Psoas muscle (tissue), 7 donors: ENCODE measurements at regions not wholly inside any gene's neighbourhood (a gene's known extent, or its start where the extent isn't known, plus 50 kb on each side); places are given as distances from the start of the nearest gene placed in this dataset.

Source experiments
- ATAC-seq, 4 donors: fragments of 200-7000 bp; cut with Tn5 transposase; one replicate each; pipeline ENCODE4 v1.9.1; 2020; ENCODE audit warnings: moderate library complexity in 3 of 4, mild to moderate bottlenecking in 2 of 4
- DNase-seq, 2 donors: peaks; one replicate each; pipeline ENCODE4 v3.0.0-alpha.2; 2020
- H3K27ac ChIP-seq: fragments of 200-600 bp; one replicate; pipeline ENCODE4 v1.8.0; 2022
- H3K27me3 ChIP-seq, 3 donors: fragments of 200-600 bp in 1 of 3; one replicate each; pipeline versions ENCODE4 v1.6.1 to v1.8.0; 2013 to 2022; ENCODE audit warnings: low read length in 2 of 3, mild to moderate bottlenecking in 2 of 3, moderate library complexity in 1 of 3; ENCODE audit not compliant: insufficient read depth in 3 of 3
- H3K36me3 ChIP-seq, 2 donors: fragments of 200-600 bp in 1 of 2; one replicate each; pipeline versions ENCODE4 v1.6.1 to v1.8.0; 2013 to 2022; ENCODE audit warnings: low read depth in 1 of 2, mild to moderate bottlenecking in 1 of 2, moderate library complexity in 1 of 2; ENCODE audit not compliant: insufficient read depth in 1 of 2
- H3K4me1 ChIP-seq: fragments of 200-600 bp; one replicate; pipeline ENCODE4 v1.8.0; 2022
- H3K4me3 ChIP-seq: fragments of 200-600 bp; one replicate; pipeline ENCODE4 v1.8.0; 2022; ENCODE audit warnings: mild to moderate bottlenecking
- H3K9me3 ChIP-seq: fragments of 200-600 bp; one replicate; pipeline ENCODE4 v1.8.0; 2022
- CTCF ChIP-seq: fragments of 200-600 bp; IDR thresholded peaks from one replicate; pipeline ENCODE4 v1.8.0; 2022; ENCODE audit warnings: antibody characterized with exemption
- WGBS, 3 donors: extraction: QIAGEN DNeasy Blood & Tissue Kit; methylation state at CpG; one replicate each; pipeline versions ENCODE4 v1.1.6 to v1.1.7; 2013; 5-methylcytosine and 5-hydroxymethylcytosine counted together
- intact Hi-C, 2 donors: fragments of 100-400 bp; cut with DNase I; formaldehyde crosslinking; loops; one replicate each; pipeline versions ENCODE4 v1.11.0 to v1.14.2; 2022
- donor health status: healthy with polysubstance abuse.
- donor health status: DM: no; HTN: no; CAD: no; lungs with moderate emphysema.
- donor health status: Bipolar disorder and iron deficiency.
- donor health status: healthy.
- donor health status: DM: yes; HTN: yes; CAD: no.
- donor health status: DM: no; HTN: no; CAD: no.
- donor health status: DM: yes; HTN: yes; CAD: no.

DNA sequence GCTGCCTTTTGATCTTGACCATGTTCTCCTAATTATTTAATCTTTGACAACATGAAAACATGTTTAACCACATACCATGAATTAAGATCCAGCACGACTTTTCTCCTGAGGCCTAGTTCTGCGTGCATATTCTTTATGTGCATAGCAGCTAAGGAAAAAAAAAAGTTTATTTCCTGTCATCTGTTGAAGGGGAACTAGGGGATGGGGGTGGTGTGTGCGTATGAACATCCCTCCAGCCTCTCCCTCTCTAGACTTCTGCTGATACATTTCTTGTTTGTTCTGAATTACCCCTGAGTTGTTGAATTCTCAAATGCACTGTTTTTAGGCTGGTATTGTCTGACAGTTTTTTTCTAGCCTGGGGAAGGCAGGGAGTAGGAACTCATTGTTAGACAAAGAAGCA lies 543.3 kb downstream of the FGF9 start:
- TF ChIP-seq CTCF: no peak
- WGBS, 3 donors: 64 to 69% (median 64%) methylated on average over 3 of the region's 3 CpGs
- Histone ChIP-seq H3K27me3 (no peaks in the 10 kb centered on the region), H3K9me3 (no peaks in the 10 kb centered on the region), H3K36me3 (no peaks in the 10 kb centered on the region), H3K4me3 (no peak overlapping the region), H3K27ac (no peak overlapping the region), H3K4me1 (no peaks in the 10 kb centered on the region)
- intact Hi-C loops: no loop called here
- no peak for ATAC-seq
- no peak for DNase-seq

GRCh38 chr13:22218797-22219196 lies 547.9 kb downstream of the FGF9 start:
- Histone ChIP-seq H3K27me3 (no peaks in the 10 kb centered on the region), H3K4me1 (no peaks in the 10 kb centered on the region), H3K9me3 (no peaks in the 10 kb centered on the region), H3K27ac (no peak overlapping the region), H3K4me3 (no peak overlapping the region), H3K36me3 (no peaks in the 10 kb centered on the region)
- 3 to 11% (median 6%) methylated on average over 4 of the region's 4 CpGs for WGBS, 3 donors
- intact Hi-C loops: no loop called here
- peak in 3 of 4 donors; percentile 46 to 80 (median 78) for ATAC-seq
- no peak for DNase-seq
- TF ChIP-seq CTCF: no peak

DNA sequence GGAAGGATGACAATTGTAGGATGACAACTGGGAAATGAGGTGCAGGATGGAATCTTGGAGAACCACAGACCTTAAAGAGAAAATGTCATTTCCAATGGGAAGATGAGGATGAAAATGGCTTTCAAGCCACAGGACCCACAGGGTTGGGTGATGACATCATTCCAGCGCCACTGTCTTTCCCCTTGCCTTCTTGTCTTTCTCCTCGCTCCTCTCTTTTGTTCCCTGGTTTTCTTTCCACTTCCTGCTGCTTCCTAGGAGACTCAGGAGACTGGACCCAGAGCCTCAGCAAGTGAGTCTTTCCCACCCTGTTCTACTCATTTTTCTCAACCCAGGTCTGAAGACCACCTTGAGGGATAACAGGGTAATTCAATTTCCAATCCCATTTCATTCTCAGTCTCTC lies 548.8 kb downstream of the FGF9 start:
- Histone ChIP-seq H3K4me1 (no peaks in the 10 kb centered on the region), H3K4me3 (no peak overlapping the region), H3K27me3 (no peaks in the 10 kb centered on the region), H3K9me3 (no peaks in the 10 kb centered on the region), H3K27ac (no peak overlapping the region), H3K36me3 (no peaks in the 10 kb centered on the region)
- whole genome bisulfite sequencing, 3 donors: 92 to 94% (median 94%) methylated on average over 2 of the region's 2 CpGs
- no peak for DNase-seq
- ATAC-seq: no peak
- intact Hi-C loops: no loop called here
- no peak for TF ChIP-seq CTCF

DNA sequence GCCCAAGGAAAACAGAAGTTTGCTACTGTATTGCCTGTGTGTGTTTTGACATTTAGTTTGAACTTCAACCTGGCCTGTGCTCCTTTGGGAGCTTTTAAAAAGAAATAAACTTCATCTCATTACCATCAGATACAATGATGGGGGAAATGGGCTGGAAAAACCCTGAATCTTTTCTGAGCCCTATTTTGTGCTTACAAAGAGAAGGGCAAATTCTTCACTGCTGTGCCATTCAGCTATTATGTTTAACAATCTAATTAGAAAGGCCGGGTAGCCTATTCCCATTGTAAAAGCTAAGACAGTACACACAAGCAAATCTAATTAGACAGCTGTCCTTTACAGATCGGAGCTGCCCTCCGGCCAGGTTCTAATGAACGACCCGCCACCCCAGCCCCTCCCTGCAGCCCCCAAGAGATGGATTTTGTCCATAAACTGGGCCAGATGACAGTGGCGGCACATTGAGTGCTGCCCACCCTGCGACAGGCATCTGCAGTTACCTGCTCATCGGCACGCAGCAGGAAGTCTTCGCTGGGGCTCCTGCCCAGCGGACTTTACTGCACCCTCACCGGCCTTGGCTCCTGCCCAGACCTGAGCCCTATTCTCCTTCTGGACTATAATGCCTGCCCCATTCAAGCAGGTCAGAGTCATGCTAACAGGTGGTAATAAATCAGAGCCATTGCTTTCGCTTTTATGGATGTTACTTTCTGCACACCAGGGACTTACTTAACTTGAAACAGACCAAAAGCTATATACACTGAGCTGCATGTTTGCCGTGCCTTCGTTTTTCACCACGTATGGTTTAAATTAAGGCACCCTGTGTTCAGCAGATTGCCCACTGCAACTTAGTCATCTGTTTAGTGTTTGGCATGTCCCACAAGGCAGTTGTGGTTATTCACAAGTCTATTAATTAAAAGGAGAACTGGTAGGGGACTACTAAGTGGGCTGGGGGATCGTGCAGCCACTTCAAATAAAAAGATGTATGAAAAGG lies 549.6 kb downstream of the FGF9 start:
- intact Hi-C loops: no loop called here
- Histone ChIP-seq H3K27ac (no peak overlapping the region), H3K27me3 (no peaks in the 10 kb centered on the region), H3K36me3 (no peaks in the 10 kb centered on the region), H3K4me1 (no peaks in the 10 kb centered on the region), H3K4me3 (no peak overlapping the region), H3K9me3 (no peaks in the 10 kb centered on the region)
- DNase-seq (no peak), ATAC-seq (no peak)
- 65 to 75% (median 66%) methylated on average over 17 of the region's 17 CpGs for WGBS, 3 donors
- no peak for TF ChIP-seq CTCF

GRCh38 chr13:22223411-22223810 lies 552.5 kb downstream of the FGF9 start:
- no peak for ATAC-seq
- TF ChIP-seq CTCF: no peak
- 32 to 47% (median 36%) methylated on average over 8 of the region's 8 CpGs for WGBS, 3 donors

More at GRCh38 chr13:22223411-22223810, 552.5 kb downstream of the FGF9 start:
- no peak overlapping the region for H3K27ac ChIP-seq
- H3K27me3 ChIP-seq: no peaks in the 10 kb centered on the region
- H3K4me3 ChIP-seq: no peak overlapping the region
- no peak for DNase-seq
- intact Hi-C loops: no loop called here
- no peaks in the 10 kb centered on the region for H3K9me3 ChIP-seq
- no peaks in the 10 kb centered on the region for H3K4me1 ChIP-seq
- H3K36me3 ChIP-seq: no peaks in the 10 kb centered on the region
